HG03139 (cell line): ENCODE measurements at regions not wholly inside any gene's neighbourhood (a gene's known extent, or its start where the extent isn't known, plus 50 kb on each side); places are given as distances from the start of the nearest gene placed in this dataset.
"Not testable (repeated sequence)": the region's sequence is repeated elsewhere in the genome, so short reads cannot be mapped to it uniquely, and the experiment has no call there.

Experiments
- ATAC-seq: cut with Tn5 transposase; IDR thresholded peaks from one replicate; pipeline ENCODE4 v1.9.1; 2021; ENCODE audit not compliant: unreplicated experiment

DNA sequence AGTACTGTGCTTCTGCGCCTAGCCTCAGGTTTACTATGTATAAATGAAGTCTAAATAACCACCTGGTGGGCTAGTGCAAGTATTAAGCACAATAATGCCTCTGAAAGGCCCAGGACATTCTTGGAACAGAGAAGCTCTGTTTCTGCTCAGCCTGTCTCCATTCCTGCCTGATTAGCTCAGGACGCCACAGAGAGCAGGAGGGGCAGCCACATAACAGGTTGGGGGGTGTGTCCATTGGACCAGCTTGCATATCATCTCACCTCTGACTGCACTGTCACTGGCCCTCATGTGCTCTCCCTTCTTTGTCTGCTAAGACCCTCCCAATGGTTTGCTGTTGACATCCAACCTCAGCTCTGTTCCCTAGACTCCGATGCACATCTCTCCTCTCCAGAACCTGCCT is 52.8 kb upstream of the IKZF1 start:
- no peak for ATAC-seq

DNA sequence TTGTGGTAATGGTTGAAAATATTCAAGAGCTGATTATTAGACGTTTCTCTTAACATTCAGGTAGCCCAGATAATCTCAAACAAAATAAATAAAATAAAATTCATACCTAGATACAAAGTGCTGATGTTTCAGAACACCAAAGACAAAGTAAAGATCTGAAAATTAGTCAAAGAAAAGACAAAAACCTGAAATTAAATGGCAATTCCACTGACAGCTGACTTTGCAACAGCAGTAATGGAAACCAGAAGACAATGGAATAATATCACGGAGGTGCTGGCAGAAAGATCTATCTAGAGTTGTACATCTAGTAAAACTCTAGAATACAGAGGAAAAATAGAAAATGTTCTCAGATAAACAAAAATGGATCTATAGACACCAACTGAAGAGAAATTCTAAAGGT is 58.0 kb upstream of the IKZF1 start:
- no peak for ATAC-seq

DNA sequence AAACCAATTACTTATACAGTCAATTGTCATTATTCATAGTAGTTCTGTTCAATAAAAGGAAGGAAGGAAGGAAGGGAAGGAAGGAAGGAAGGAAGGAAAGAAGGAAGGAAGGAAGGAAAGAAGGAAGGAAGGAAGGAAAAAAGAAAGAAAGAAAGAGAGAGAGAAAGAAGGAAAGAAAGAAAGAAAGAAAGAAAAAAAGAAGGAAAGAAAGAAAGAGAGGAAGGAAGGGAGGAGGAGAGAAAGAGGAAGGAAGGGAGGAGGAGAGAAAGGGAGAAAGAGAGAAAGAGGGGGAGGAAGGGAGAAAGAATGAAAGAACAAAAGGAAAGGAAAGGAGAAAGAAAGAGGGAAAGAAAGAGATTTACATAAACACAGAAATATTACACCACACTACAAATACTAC is 62.4 kb upstream of the IKZF1 start:
- not testable (repeated sequence) for ATAC-seq

DNA sequence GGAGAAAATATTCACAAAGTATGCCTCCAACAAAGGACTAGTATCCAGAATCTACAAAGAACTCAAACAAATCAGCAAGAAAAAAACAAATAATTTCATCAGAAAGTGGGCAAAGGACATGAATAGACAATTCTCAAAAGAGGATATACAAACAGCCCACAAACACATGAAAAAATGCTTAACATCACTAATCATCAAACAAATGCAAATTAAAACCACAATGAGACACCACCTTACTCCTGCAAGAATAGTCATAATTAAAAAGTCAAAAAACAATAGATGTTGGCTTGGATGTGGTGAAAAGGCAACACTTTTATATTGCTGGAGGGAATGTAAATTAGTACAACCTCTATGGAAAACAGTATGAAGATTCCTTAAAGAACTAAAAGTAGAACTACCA is 63.8 kb upstream of the IKZF1 start:
- ATAC-seq: not testable (repeated sequence)

DNA sequence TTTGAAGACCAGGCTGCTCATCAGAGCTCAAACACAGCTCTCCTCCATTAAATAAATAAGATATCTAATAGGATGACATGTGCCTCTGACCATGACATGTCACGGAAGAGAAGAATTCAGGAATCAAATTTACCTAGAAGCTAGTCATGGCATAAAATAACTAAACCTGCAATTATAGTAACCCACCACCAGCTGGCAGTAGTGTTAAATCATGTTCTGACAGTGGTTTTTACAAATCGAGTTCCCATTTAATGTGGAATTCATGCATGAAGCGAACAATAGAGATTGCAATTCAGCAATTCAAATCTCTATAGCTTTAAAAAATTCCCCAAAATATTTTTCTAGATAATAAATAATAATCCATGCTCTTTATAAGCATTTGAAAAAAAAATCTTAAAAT is 74.6 kb upstream of the IKZF1 start:
- ATAC-seq: no peak

DNA sequence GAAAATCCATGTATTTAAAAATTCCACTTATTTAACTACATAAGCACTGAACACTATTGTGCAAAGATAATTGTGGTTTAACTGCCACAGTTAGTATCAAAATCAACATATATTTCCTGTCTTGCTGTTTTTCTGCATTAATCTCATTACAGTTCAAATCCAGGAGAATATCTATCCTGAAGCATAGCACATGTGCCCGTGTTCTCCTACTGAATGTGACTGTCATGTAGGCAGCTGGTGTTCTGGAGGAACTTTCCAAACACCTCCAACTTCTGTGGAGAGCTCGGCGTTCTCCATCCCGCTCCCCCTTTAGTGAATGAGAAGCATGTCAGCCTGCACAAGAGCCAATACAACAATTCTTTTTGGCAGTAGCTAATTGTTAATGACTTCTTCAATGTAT is 76.4 kb upstream of the IKZF1 start:
- no peak for ATAC-seq

DNA sequence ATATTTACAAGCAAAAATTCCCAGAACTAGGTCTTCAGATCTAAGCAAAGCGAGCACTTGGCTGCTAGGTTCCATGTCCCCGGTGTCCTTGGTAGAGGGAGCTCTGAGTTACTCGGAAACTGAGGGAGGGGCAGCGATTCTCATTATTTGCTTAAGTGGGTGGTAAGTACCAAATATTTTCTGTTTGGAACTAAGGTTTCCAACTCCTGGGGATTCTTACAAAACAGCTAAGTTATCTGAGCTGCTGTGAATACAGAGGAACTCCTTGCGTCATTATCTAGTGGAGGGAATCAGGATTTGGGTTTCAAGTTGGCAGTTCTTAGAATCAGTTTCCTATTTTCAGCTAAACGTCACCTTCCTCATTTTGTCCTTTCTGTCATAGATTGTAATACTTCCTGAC is 76.8 kb upstream of the IKZF1 start:
- ATAC-seq: no peak

DNA sequence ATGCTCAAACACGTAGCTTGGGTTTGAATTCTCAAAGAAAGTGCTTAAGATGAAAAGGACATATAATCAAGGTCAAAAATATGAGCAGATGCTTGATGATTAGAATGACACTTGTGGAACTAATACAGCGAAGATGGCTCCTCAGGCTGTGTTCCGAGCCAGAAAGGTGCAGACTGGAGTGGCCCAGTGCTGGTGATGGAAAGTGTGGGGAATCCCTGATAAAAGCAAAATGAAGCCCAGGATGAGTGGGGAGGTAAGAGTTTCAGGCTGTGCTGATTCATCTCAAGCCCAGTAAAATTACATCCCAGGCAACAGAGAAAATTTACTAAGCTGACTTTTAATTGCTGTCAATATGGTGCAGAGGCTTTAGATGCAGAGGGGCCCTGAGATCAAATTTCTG is 77.8 kb upstream of the IKZF1 start:
- ATAC-seq: no peak

DNA sequence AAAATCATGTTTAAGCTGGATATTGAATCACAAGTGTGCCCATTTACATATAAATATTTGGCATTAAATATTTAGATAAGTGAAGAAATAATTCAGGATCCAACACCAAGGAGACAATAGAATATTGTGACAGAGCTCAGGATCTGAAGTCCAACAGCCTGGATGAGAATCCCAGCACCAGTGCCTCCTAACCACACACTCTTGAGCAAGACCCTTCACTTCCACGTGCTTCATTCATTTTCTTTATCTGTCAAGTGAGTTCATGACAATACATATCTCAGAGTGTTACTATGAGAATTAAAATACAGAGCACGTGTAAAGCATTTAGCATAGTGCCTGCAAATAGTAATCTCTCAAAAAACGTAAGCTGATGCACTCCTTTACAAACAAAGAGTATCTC is 78.4 kb upstream of the IKZF1 start:
- no peak for ATAC-seq

DNA sequence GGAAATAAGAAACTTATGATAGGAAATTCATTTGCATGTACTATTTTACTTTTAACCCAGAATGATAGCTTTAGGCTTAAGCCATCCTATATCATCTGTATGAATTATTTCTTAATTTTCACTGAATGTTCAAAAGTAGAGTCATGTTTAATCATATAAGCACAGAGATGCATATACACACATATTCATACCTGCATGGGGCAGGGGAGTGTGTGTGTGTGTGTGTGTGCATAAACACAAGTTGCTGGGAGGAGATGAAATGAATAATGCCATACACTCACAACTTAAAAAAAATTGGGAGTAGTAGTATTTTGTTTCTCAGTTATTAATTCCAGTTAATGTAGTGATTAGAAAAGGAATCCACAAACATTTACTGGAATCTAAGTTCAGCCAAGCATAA is 83.1 kb upstream of the IKZF1 start:
- no peak for ATAC-seq

DNA sequence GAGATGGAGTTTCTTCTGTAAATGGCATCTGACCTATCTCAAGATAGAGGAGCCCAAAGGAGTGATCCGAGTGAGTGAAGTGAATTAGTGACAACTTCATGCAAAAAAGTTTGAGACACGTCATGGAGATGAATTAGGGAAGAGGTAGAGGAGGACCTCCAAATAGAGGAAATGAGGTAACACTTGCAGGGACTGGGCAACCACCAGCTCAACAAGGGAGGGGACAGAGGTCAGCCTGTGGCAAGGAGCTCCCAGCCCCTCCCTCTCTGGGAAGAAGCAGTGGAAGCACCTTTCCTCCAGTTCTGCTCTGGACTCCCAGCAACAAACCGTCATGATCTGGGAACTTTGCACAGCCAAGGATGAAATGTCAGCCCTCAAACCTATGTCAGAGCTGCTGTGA is 83.5 kb upstream of the IKZF1 start:
- no peak for ATAC-seq

DNA sequence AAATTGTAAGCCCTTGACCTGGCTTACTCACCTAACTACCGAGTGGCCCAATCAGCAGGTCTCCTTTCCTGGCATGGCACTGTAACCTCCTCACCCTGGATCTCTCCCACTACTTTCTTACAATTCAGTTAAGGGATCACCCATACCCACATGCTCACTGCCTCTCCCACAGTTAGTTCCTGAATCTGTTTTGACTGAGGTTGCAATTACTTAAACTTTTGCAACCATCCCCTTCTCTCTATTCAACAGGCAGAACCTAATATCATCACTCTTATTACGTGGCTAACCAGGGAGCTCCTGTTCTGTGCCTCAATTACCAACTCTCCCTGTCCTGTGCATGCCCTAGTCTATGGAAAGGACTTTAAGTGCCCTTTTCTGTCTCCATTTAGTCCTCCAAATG is 84.2 kb upstream of the IKZF1 start:
- no peak for ATAC-seq

DNA sequence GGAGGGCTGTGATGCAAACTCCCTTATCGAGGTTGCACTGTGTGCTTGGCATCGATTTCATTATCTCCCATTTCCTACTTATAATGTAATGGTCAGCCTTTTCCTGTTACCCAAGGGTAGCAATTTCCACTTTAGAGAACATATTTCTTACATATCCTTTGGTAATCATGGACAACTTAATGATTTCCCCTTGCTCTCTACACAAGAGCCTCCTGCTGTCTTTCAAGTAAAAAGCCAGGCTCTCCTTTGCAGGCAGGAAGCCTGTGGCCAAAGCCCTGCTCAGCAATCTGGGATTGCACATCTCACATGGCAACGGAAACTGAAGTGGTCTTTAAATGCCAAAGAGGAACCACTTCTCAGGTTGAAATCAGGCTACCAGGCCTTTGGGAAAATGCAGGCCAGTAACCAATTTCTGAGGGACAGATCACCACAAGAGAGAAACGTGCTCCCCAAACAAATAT is 86.7 kb upstream of the IKZF1 start:
- ATAC-seq: no peak

DNA sequence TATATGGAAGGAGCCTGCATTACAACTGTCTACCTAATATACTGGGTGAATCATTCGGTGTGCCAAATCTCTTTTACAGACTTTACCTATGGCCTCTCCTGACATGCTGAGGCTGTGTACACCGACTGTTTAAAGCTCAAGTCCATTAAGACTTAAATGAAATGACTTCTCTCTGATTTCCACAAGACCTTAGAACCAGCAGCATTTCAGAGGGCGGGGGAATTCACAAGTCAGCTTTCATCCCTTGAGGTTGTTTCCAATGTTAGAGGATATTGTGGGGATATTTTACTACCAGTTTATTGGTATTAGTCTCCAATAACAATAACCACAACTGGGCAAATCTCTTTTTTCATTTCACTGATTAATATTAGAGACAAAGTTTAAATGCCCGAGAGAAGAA is 87.1 kb upstream of the IKZF1 start:
- no peak for ATAC-seq

DNA sequence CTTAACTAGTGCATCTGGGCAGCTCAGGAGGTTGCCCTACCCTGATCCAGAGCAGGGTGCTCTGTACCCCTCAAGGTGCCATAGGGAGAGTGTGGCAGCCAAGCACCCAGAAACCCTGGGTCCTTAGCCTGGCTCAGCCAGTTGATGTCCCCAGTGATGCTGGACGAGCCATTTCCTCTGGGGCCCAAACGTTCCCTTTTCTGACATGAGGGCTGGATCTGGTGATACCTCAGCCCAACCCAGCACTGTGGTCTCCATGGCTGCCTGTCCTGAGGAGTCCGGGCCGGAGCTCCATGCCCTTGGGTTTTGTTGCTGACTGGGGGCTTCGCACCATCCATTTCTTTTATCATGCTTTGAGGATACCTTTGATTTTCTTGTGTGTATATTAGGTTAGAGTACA is 87.9 kb upstream of the IKZF1 start:
- ATAC-seq: no peak

DNA sequence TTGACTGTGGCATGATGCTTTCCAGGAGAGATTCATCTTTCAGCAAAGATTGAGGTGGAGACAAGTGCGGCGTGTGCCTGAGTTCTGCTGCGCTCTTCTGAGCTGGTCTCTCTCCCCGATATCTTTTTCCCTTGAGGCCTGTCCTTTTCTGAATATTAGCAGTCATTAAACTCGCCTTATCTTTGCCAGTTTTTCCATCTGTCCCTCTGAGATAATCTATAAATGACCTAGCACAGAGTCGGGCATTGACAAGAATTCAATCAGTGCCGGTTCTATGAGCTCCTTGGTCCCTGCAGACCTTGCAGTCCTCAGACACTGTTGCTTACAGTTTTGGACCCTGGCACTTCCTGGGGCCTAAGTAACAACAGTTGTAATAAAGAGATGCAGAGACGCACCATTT is 89.7 kb upstream of the IKZF1 start:
- ATAC-seq: no peak

DNA sequence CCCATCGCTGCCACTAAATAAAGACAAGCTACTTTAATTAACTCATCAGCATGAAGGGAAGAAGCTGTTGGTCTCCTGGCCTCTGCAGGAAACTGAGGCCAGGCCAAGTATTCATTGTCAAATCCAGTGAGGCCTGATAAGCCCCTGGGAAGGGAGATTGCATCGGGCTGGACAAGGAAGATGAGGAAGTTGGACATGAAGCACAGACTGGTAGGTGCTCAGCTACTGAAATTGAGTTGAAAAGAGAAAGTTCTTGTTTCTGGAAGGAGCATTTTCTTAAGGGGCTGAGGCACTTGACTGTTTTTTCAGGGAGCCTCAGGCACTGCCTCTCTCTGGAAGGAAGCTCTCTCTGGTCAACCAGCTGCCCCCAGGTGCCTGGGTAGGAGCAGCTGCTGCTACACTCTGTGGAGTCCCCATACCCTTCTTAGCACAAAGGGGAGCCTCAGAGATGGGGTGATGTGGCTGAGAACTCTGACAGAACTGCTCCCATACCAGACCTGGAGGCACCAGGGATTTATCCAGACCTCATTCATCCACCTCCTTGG is 90.3 kb upstream of the IKZF1 start:
- no peak for ATAC-seq

DNA sequence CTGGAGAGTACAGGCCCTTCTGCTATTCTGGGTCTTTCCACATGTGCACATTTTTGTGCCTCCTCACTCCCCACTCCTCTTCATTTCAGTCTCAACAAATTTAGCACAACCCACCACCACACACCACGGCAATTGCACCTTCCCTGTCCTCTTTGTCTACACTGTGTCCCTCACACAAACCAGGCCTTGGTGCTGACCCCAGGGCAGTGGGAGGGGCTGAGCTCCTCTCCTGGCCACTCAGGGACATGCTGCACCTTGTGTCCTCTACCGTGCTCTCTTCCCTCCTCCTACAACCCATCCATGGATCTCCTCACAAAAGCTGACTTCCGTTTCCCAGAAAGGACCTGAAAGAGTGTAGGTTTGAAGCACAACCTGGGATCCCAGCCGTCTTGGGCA is 90.9 kb upstream of the IKZF1 start:
- peak; percentile 5 for ATAC-seq

DNA sequence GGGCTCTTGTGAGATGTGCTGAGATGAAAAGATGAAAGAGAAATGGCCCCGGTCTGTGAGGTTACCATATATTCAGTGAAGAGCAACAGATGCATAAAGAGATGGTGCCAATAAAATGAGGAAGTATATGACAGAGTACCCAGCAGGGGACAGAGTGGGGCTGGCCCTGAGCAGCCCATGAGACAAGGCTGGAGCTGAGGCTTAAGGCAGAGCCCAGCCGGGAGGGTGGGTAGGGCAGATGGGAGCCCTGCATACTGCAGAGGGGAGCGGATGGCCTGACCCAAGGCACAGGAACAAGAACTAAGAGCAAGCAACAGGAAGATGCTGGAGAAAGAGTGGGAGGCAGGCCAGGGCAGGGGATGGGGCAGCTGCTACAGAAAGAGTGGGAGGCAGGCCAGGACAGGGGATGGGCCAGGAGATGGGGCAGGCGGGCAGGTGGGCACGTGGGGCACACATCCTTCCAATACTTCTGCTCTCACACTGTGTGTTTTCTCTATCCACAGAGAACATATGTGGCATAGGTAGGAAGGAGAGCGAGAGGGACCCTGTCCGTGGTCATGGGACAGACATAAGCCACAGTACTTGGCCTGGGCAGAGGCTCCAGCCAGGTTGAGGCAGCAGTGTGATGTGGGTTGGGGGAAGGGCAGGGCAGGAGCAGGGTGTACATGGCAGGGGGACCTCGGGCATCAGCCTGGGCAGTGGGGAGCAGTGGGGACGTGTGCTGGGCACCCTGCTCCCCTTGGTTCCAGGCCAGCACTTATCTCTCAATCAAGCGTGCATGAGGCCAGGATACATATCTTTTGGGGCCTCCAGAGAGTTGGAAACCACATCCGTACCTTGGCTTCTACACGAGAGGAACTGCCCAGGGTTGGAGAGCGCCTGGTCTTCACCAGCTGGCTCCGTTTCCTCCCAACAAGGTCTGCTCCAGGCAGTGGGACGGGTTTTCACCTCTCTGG is 91.6 kb upstream of the IKZF1 start:
- ATAC-seq: peak; percentile 48

DNA sequence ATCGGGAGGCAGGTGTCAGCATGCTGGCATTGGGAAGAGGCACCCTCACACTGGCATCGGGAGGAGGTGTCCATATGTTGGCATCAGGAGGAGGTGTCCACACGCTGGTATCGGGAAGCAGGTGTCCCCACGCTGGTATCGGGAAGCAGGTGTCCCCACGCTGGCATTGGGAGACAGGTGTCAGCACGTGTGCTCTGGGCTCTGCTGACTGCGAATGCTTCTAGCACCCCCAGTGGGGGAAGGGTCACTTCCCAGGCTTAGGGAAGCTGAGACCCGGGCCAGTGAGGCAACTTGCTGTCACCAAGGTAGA is 92.5 kb upstream of the IKZF1 start:
- no peak for ATAC-seq

DNA sequence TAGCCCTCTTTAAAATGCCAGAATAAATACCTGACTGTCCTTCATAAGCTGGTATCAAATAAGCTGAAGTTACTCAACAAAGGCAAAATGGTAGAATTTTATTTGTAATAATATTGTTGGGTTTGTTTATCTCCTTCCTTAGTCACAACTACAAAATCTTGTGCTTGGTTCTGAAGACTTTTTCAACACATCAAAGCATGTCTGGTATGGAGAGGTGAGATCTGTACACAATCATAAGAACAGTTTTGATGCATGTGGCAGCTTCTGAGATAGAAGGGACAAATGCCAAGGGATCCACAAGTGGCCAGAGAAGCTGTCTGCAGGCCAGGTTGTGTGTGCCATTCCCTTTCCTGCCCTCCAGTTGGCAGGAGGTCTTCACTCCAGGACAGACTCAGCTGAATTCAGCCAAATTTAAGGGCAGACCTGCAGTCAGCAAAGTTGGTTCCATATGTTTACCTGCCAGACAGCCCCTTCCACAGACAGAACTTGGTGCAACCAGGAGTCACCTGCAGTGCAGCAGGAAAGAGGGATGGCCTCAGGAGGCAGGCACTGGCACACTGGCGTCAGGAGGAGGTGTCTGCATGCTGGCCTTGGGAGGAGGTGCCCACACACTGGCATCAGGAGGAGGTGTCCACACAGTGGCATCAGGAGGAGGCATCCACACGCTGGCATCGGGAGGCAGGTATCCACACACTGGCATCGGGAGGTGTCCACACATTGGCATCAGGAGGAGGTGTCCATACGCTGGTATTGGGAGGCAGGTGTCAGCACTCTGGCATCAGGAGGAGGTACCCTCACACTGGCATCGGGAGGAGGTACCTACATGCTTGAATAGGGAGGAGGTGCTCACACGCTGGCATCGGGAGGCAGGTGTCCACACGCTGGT is 93.1 kb upstream of the IKZF1 start:
- no peak for ATAC-seq

DNA sequence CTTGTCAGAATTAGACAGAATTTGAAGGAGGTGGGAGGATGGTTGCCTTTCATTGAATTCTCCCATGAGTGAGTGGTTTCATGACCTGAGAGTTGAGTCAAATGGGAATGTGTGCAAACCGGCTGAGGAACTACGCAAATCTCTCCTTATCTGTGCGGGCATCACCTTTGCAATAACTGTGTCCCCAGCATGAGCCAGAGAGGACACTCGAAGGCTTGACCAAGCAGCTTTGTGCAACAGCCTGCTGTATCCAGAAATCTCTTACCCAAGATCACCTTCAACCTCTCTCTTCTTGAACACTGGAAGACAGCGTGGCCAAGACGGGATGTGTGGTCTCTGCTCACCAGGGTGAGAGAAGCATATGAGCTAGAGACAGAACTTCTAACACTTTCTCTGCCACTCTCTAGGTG is 93.8 kb upstream of the IKZF1 start:
- no peak for ATAC-seq
